SK-N-SH treated with all-trans-retinoic acid at 6 μM for 48 hours (cell line): ENCODE measurements at regions not wholly inside any gene's neighbourhood (a gene's known extent, or its start where the extent isn't known, plus 50 kb on each side); places are given as distances from the start of the nearest gene placed in this dataset.
"Not testable (repeated sequence)": the region's sequence is repeated elsewhere in the genome, so short reads cannot be mapped to it uniquely, and the experiment has no call there.

ENCODE experiments used
- BACH2 ChIP-seq: fragments of 250-450 bp; sonication (Bioruptor Pico); IDR thresholded peaks from 2 replicates; pipeline ENCODE4 v1.9.0; 2021; ENCODE audit warnings: mild to moderate bottlenecking, borderline replicate concordance
- ESRRG ChIP-seq: fragments of 250-450 bp; sonication (Bioruptor Pico); IDR thresholded peaks from 2 replicates; pipeline ENCODE4 v1.6.1; 2021; ENCODE audit warnings: mild to moderate bottlenecking
- PPARA ChIP-seq: fragments of 250-450 bp; sonication (Bioruptor Pico); IDR thresholded peaks from 2 replicates; pipeline ENCODE4 v1.5.0; 2020; ENCODE audit warnings: mild to moderate bottlenecking, borderline replicate concordance
- RARB ChIP-seq: fragments of 250-450 bp; sonication (Bioruptor Pico); IDR thresholded peaks from 2 replicates; pipeline ENCODE4 v1.8.0; 2021; ENCODE audit warnings: mild to moderate bottlenecking, moderate library complexity
- TCF4 ChIP-seq: fragments of 250-450 bp; sonication (Bioruptor Pico); IDR thresholded peaks from 2 replicates; pipeline ENCODE4 v1.8.0; 2021; ENCODE audit warnings: mild to moderate bottlenecking, moderate library complexity, borderline replicate concordance
- ZFP3 ChIP-seq: fragments of 250-450 bp; sonication (Bioruptor Pico); IDR thresholded peaks from 2 replicates; pipeline ENCODE4 v1.5.0; 2020; ENCODE audit warnings: mild to moderate bottlenecking, moderate library complexity
- ZNF565 ChIP-seq: fragments of 450-650 bp; formaldehyde crosslinking; conservative IDR thresholded peaks from 2 replicates; pipeline ENCODE4 v1.5.0; 2020; ENCODE audit warnings: low read depth, mild to moderate bottlenecking, moderate library complexity
- TF ChIP-seq, protein P1 (sequence below): fragments of 250-450 bp; sonication (Bioruptor Pico); IDR thresholded peaks from 2 replicates; pipeline ENCODE4 v1.5.0; 2020; ENCODE audit warnings: mild to moderate bottlenecking, moderate library complexity
- TF ChIP-seq, protein P2 (sequence below): fragments of 250-450 bp; sonication (Bioruptor Pico); IDR thresholded peaks from 2 replicates; pipeline ENCODE4 v1.5.1; 2020; ENCODE audit warnings: low read depth, mild to moderate bottlenecking, moderate library complexity
- TF ChIP-seq, protein P3 (sequence below): fragments of 250-450 bp; sonication (Bioruptor Pico); IDR thresholded peaks from 2 replicates; pipeline ENCODE4 v1.8.0; 2020; ENCODE audit warnings: mild to moderate bottlenecking, moderate library complexity, borderline replicate concordance

DNA sequence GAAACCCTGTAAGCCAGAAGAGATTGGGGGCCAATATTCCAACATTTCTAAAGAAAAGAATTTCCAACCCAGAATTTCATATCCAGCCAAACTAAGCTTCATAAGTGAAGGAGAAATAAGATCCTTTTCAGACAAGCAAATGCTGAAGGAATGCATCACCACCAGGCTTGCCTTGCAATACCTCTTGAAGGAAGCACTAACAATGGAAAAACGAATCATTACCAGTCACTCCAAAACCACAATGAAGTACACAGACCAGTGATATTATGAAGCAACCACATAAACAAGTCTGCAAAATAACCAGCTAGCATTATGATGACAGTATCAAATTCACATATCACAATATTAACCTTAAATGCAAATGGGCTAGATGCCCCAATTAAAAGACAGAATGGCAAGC, 224.4 kb upstream of the TBX18 start:
- TF ChIP-seq, protein P1, sequence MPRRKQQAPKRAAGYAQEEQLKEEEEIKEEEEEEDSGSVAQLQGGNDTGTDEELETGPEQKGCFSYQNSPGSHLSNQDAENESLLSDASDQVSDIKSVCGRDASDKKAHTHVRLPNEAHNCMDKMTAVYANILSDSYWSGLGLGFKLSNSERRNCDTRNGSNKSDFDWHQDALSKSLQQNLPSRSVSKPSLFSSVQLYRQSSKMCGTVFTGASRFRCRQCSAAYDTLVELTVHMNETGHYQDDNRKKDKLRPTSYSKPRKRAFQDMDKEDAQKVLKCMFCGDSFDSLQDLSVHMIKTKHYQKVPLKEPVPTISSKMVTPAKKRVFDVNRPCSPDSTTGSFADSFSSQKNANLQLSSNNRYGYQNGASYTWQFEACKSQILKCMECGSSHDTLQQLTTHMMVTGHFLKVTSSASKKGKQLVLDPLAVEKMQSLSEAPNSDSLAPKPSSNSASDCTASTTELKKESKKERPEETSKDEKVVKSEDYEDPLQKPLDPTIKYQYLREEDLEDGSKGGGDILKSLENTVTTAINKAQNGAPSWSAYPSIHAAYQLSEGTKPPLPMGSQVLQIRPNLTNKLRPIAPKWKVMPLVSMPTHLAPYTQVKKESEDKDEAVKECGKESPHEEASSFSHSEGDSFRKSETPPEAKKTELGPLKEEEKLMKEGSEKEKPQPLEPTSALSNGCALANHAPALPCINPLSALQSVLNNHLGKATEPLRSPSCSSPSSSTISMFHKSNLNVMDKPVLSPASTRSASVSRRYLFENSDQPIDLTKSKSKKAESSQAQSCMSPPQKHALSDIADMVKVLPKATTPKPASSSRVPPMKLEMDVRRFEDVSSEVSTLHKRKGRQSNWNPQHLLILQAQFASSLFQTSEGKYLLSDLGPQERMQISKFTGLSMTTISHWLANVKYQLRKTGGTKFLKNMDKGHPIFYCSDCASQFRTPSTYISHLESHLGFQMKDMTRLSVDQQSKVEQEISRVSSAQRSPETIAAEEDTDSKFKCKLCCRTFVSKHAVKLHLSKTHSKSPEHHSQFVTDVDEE (CRISPR knock-in tag), result not testable (repeated sequence)
- TF ChIP-seq, protein P2, sequence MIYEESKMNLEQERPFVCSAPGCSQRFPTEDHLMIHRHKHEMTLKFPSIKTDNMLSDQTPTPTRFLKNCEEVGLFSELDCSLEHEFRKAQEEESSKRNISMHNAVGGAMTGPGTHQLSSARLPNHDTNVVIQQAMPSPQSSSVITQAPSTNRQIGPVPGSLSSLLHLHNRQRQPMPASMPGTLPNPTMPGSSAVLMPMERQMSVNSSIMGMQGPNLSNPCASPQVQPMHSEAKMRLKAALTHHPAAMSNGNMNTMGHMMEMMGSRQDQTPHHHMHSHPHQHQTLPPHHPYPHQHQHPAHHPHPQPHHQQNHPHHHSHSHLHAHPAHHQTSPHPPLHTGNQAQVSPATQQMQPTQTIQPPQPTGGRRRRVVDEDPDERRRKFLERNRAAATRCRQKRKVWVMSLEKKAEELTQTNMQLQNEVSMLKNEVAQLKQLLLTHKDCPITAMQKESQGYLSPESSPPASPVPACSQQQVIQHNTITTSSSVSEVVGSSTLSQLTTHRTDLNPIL (CRISPR knock-in tag), result not testable (repeated sequence)
- TF ChIP-seq ESRRG (CRISPR knock-in tag); BACH2; RARB; PPARA (CRISPR knock-in tag); TCF4; ZFP3 (CRISPR knock-in tag); ZNF565 (CRISPR knock-in tag): not testable (repeated sequence)
- TF ChIP-seq, protein P3, sequence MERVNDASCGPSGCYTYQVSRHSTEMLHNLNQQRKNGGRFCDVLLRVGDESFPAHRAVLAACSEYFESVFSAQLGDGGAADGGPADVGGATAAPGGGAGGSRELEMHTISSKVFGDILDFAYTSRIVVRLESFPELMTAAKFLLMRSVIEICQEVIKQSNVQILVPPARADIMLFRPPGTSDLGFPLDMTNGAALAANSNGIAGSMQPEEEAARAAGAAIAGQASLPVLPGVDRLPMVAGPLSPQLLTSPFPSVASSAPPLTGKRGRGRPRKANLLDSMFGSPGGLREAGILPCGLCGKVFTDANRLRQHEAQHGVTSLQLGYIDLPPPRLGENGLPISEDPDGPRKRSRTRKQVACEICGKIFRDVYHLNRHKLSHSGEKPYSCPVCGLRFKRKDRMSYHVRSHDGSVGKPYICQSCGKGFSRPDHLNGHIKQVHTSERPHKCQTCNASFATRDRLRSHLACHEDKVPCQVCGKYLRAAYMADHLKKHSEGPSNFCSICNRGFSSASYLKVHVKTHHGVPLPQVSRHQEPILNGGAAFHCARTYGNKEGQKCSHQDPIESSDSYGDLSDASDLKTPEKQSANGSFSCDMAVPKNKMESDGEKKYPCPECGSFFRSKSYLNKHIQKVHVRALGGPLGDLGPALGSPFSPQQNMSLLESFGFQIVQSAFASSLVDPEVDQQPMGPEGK (CRISPR knock-in tag), result not testable (repeated sequence)
